ENCODE measurements at regions not wholly inside any gene's neighbourhood (a gene's known extent, or its start where the extent isn't known, plus 50 kb on each side); places are given as distances from the start of the nearest gene placed in this dataset.

DNA sequence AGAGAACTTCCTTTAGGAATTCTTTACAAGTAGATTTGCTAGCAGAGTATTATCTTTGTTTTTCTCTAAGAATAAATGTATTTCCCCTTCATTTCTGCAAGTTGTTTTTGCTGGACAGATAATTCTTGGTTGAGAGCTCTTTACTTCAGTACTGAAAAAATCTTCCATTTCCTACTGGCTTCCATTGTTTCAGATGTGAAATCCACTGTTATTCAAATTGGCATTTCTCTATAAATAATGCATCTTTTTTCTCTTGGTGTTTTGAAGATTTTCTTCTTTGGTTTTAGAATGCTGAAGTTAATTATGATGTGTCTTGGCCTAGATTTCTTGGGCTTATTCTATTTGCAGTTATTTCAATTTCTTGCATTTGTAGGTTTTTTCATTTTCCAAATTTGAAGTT lies 270.0 kb upstream of the GYPC start:
- no peaks in the 10 kb centered on the region for H3F3A ChIP-seq (ENCODE audit: insufficient read depth, low read length)
- H3K4me2 ChIP-seq (ENCODE audit: low read depth, low read length), result no peak overlapping the region
- no peak overlapping the region for H3K27ac ChIP-seq (ENCODE audit: low read length)
- no peak for DNase-seq
- no peaks in the 10 kb centered on the region for H3K36me3 ChIP-seq (replicated peaks; ENCODE audit: insufficient read depth, low read length)
- no peaks in the 10 kb centered on the region for H3K4me1 ChIP-seq (ENCODE audit: low read length)
- H3K9me2 ChIP-seq (replicated peaks; ENCODE audit: insufficient read depth, low read length), result no peaks in the 10 kb centered on the region
- no peaks in the 10 kb centered on the region for H3K79me2 ChIP-seq (ENCODE audit: low read length)
- no peak overlapping the region for H3K4me3 ChIP-seq (ENCODE audit: low read length)
- no peak overlapping the region for H3K9ac ChIP-seq (ENCODE audit: low read length)
- no peaks in the 10 kb centered on the region for H4K20me1 ChIP-seq (ENCODE audit: insufficient read depth, low read length)
- H2AFZ ChIP-seq (ENCODE audit: low read length), result no peak overlapping the region
- no peaks in the 10 kb centered on the region for H3K9me3 ChIP-seq (replicated peaks; ENCODE audit: insufficient read depth, low read length)
- no peaks in the 10 kb centered on the region for H3K27me3 ChIP-seq (replicated peaks; ENCODE audit: insufficient read depth, low read length)
- TF ChIP-seq EZH2 (optimal IDR thresholded peaks at IDR 0.05; ENCODE audit: low read depth, low read length) (no peak), EZH2phosphoT487 (IDR thresholded peaks at IDR 0.05; ENCODE audit: low read length) (no peak)
- TF ChIP-seq, protein P1, sequence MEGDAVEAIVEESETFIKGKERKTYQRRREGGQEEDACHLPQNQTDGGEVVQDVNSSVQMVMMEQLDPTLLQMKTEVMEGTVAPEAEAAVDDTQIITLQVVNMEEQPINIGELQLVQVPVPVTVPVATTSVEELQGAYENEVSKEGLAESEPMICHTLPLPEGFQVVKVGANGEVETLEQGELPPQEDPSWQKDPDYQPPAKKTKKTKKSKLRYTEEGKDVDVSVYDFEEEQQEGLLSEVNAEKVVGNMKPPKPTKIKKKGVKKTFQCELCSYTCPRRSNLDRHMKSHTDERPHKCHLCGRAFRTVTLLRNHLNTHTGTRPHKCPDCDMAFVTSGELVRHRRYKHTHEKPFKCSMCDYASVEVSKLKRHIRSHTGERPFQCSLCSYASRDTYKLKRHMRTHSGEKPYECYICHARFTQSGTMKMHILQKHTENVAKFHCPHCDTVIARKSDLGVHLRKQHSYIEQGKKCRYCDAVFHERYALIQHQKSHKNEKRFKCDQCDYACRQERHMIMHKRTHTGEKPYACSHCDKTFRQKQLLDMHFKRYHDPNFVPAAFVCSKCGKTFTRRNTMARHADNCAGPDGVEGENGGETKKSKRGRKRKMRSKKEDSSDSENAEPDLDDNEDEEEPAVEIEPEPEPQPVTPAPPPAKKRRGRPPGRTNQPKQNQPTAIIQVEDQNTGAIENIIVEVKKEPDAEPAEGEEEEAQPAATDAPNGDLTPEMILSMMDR (IDR thresholded peaks at IDR 0.05; ENCODE audit: low read length), result no peak

DNA sequence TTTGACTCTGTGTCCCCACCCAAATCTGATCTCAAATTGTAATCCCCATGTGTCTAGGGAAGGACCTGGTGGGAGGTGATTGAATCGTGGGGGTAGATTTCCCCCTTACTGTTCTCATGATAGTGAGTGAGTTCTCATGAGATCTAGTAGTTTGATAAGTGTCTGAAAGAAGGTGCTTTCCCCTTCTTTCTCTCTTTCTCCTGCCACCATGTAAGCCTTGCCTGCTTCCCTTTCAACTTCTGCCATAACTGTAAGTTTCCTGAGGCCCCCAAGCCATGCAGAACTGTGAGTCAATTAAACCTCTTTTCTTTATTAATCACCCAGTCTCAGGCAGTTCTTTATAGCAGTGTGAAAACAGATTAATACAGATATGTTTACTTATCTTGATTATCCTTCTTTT lies 266.5 kb upstream of the GYPC start:
- no peaks in the 10 kb centered on the region for H3K27me3 ChIP-seq (replicated peaks; ENCODE audit: insufficient read depth, low read length)
- H3K4me3 ChIP-seq (ENCODE audit: low read length), result no peak overlapping the region
- H3K4me1 ChIP-seq (ENCODE audit: low read length), result no peaks in the 10 kb centered on the region
- no peak overlapping the region for H3K27ac ChIP-seq (ENCODE audit: low read length)
- TF ChIP-seq, protein P1 (IDR thresholded peaks at IDR 0.05; ENCODE audit: low read length), result no peak
- no peak for TF ChIP-seq EZH2 (optimal IDR thresholded peaks at IDR 0.05; ENCODE audit: low read depth, low read length)
- TF ChIP-seq EZH2phosphoT487 (IDR thresholded peaks at IDR 0.05; ENCODE audit: low read length), result no peak
- no peak overlapping the region for H3K9ac ChIP-seq (ENCODE audit: low read length)
- no peak overlapping the region for H2AFZ ChIP-seq (ENCODE audit: low read length)
- no peaks in the 10 kb centered on the region for H3K36me3 ChIP-seq (replicated peaks; ENCODE audit: insufficient read depth, low read length)
- no peaks in the 10 kb centered on the region for H4K20me1 ChIP-seq (ENCODE audit: insufficient read depth, low read length)
- no peaks in the 10 kb centered on the region for H3K79me2 ChIP-seq (ENCODE audit: low read length)
- DNase-seq, result no peak
- H3K9me3 ChIP-seq (replicated peaks; ENCODE audit: insufficient read depth, low read length), result no peaks in the 10 kb centered on the region
- no peak overlapping the region for H3K4me2 ChIP-seq (ENCODE audit: low read depth, low read length)
- no peaks in the 10 kb centered on the region for H3F3A ChIP-seq (ENCODE audit: insufficient read depth, low read length)
- no peaks in the 10 kb centered on the region for H3K9me2 ChIP-seq (replicated peaks; ENCODE audit: insufficient read depth, low read length)

DNA sequence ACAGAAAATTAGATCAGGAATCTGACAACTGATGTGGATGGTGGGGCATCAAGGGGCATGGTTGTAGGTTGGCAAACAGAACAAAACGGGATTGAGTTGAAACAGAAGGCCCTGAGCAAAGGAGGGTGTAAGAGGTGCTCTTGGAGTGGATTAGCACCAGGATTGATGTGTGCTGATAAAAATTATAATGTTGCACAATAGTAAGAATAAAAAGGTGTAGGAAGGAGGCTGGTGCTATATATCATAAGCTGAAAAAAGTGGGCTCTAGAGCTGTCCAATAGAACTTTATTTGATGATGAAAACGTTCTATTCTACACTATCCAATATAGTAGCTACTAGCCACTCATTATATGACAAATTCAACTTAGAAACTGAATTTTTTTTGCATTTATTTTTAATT lies 263.1 kb upstream of the GYPC start:
- Histone ChIP-seq H3K4me2 (ENCODE audit: low read depth, low read length) (no peak overlapping the region), H3K79me2 (ENCODE audit: low read length) (no peaks in the 10 kb centered on the region), H4K20me1 (ENCODE audit: insufficient read depth, low read length) (no peaks in the 10 kb centered on the region), H2AFZ (ENCODE audit: low read length) (no peak overlapping the region), H3K4me3 (ENCODE audit: low read length) (no peak overlapping the region), H3K27ac (ENCODE audit: low read length) (no peak overlapping the region), H3K27me3 (replicated peaks; ENCODE audit: insufficient read depth, low read length) (no peaks in the 10 kb centered on the region), H3K9ac (ENCODE audit: low read length) (no peak overlapping the region), H3K36me3 (replicated peaks; ENCODE audit: insufficient read depth, low read length) (no peaks in the 10 kb centered on the region), H3K9me3 (replicated peaks; ENCODE audit: insufficient read depth, low read length) (no peaks in the 10 kb centered on the region), H3K4me1 (ENCODE audit: low read length) (no peaks in the 10 kb centered on the region), H3K9me2 (replicated peaks; ENCODE audit: insufficient read depth, low read length) (no peaks in the 10 kb centered on the region), H3F3A (ENCODE audit: insufficient read depth, low read length) (no peaks in the 10 kb centered on the region)
- TF ChIP-seq, protein P1 (IDR thresholded peaks at IDR 0.05; ENCODE audit: low read length), result no peak
- TF ChIP-seq EZH2 (optimal IDR thresholded peaks at IDR 0.05; ENCODE audit: low read depth, low read length) (no peak), EZH2phosphoT487 (IDR thresholded peaks at IDR 0.05; ENCODE audit: low read length) (no peak)
- DNase-seq, result no peak
